ENCODE measurements at regions not wholly inside any gene's neighbourhood (a gene's known extent, or its start where the extent isn't known, plus 50 kb on each side); places are given as distances from the start of the nearest gene placed in this dataset.

DNA sequence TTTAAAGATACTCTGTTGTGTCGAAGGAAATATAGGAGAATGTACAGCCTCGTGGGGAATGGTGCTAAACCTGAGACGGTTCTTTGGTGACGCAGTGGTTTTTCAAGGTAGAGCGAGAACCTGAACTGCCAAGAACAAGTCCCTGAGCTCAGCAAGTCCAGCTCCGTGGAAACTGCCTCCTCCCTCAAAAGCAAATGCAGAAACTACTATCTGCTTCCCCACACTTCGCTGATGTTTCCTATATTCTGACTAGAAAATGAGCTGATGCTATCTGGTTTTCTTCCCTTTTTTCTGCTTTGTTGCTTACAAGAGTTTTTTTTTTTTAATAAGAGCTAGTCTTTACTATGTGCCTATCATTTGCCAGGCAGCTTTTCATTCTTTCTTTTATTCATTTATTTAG is 85.3 kb upstream of the LY86 start:
- H3K27me3 Mint-ChIP-seq = peaks cover 3% of the 10 kb centered on the region
- H3K27ac Mint-ChIP-seq = no peak overlapping the region
- no peak overlapping the region for H3K4me3 Mint-ChIP-seq

DNA sequence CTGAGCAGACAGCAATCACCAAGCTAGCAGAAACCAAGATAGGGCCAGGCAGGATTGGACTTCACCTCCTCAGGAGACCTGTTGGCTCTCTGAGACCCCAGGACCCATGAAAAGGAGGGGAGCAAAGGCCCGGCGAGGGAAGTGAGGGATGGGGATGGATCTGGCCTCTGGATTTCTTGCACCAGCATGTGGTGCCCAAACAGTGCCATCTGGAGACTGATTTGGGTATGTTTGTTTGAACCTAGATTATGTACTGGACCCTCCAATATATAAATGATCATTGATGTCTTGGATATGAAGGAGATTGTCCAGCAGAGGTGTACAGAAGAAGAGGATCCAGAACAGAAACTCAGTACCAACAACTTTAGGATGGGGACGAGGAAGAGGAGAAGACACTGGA is 83.4 kb upstream of the LY86 start:
- Histone ChIP-seq H2AFZ (ENCODE audit: insufficient read depth, low read depth, low read length, poor library complexity, severe bottlenecking) (no peak overlapping the region), H3K27me3 (replicated peaks in 1 of 4; ENCODE audit: control extremely low read depth in 1 of 4, control insufficient read depth in 3 of 4, insufficient read depth in 4 of 4, low read length in 3 of 4) (no peaks in the 10 kb centered on the region), H3K9me3 (ENCODE audit: control extremely low read depth in 1 of 3, control insufficient read depth in 2 of 3, insufficient read depth in 1 of 3, low read length in 2 of 3) (no peaks in the 10 kb centered on the region), H3K36me3 (replicated peaks in 1 of 2; ENCODE audit: control extremely low read depth in 1 of 2, control insufficient read depth in 1 of 2, extremely low read depth in 1 of 2, insufficient read depth in 2 of 2, low read length in 1 of 2) (no peaks in the 10 kb centered on the region), H3K27ac (ENCODE audit: low read length in 2 of 2) (no peak overlapping the region), H3K4me1 (ENCODE audit: control insufficient read depth in 2 of 2, insufficient read depth in 2 of 2, low read length in 2 of 2) (peaks cover 0 to 6% of the 10 kb centered on the region in 2 donors), H3K4me3 (ENCODE audit: control extremely low read depth in 1 of 5, extremely low read depth in 1 of 5, insufficient read depth in 1 of 5, low read depth in 2 of 5, low read length in 4 of 5) (no peak overlapping the region), H4K20me1 (ENCODE audit: control insufficient read depth, insufficient read depth, low read length, poor library complexity, severe bottlenecking) (no peaks in the 10 kb centered on the region), H3K79me2 (ENCODE audit: control insufficient read depth, insufficient read depth, low read length) (no peaks in the 10 kb centered on the region), H3K4me2 (replicated peaks; ENCODE audit: low read depth, low read length, poor library complexity, severe bottlenecking) (no peak overlapping the region), H3K9ac (ENCODE audit: low read length) (no peak overlapping the region)
- ATAC-seq (ENCODE audit: low read depth) (no peak), DNase-seq (no peak)
- Mint-ChIP-seq H3K9me3 (ENCODE audit: insufficient read depth) (peaks cover 4% of the 10 kb centered on the region), H3K4me1 (peaks cover 4% of the 10 kb centered on the region), H3K27me3 (peaks cover 3% of the 10 kb centered on the region), H3K27ac (no peak overlapping the region), H3K4me3 (no peak overlapping the region)
- TF ChIP-seq, protein P1, sequence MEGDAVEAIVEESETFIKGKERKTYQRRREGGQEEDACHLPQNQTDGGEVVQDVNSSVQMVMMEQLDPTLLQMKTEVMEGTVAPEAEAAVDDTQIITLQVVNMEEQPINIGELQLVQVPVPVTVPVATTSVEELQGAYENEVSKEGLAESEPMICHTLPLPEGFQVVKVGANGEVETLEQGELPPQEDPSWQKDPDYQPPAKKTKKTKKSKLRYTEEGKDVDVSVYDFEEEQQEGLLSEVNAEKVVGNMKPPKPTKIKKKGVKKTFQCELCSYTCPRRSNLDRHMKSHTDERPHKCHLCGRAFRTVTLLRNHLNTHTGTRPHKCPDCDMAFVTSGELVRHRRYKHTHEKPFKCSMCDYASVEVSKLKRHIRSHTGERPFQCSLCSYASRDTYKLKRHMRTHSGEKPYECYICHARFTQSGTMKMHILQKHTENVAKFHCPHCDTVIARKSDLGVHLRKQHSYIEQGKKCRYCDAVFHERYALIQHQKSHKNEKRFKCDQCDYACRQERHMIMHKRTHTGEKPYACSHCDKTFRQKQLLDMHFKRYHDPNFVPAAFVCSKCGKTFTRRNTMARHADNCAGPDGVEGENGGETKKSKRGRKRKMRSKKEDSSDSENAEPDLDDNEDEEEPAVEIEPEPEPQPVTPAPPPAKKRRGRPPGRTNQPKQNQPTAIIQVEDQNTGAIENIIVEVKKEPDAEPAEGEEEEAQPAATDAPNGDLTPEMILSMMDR (IDR thresholded peaks at IDR 0.05) = no peak
- TF ChIP-seq EZH2 (IDR thresholded peaks at IDR 0.05; ENCODE audit: borderline replicate concordance, insufficient read depth, low read depth, low read length, poor library complexity, severe bottlenecking) = no peak
- WGBS (ENCODE audit: insufficient coverage) = 92% methylated on average over 2 of the region's 3 CpGs
- ChIA-PET POLR2A (no interaction called here), CTCF (interaction anchor here (1.7 kb wide), 1 partner anchor 448 kb away, joined by 8 read pairs; no protein-coding TSS in a partner anchor)
- intact Hi-C loops (cut with micrococcal nuclease) = no loop called here

More for the DNA sequence above, 85.3 kb upstream of the LY86 start:
- Histone ChIP-seq H3K79me2 (ENCODE audit: control insufficient read depth, insufficient read depth, low read length) (no peaks in the 10 kb centered on the region), H4K20me1 (ENCODE audit: control insufficient read depth, insufficient read depth, low read length, poor library complexity, severe bottlenecking) (no peaks in the 10 kb centered on the region), H3K27ac (ENCODE audit: low read length in 2 of 2) (no peak overlapping the region), H3K9me3 (ENCODE audit: control extremely low read depth in 1 of 3, control insufficient read depth in 2 of 3, insufficient read depth in 1 of 3, low read length in 2 of 3) (no peaks in the 10 kb centered on the region), H3K9ac (ENCODE audit: low read length) (no peak overlapping the region), H3K27me3 (replicated peaks in 1 of 4; ENCODE audit: control extremely low read depth in 1 of 4, control insufficient read depth in 3 of 4, insufficient read depth in 4 of 4, low read length in 3 of 4) (no peaks in the 10 kb centered on the region), H3K4me2 (replicated peaks; ENCODE audit: low read depth, low read length, poor library complexity, severe bottlenecking) (no peak overlapping the region), H3K36me3 (replicated peaks in 1 of 2; ENCODE audit: control extremely low read depth in 1 of 2, control insufficient read depth in 1 of 2, extremely low read depth in 1 of 2, insufficient read depth in 2 of 2, low read length in 1 of 2) (no peaks in the 10 kb centered on the region), H2AFZ (ENCODE audit: insufficient read depth, low read depth, low read length, poor library complexity, severe bottlenecking) (no peak overlapping the region), H3K4me3 (ENCODE audit: control extremely low read depth in 1 of 5, extremely low read depth in 1 of 5, insufficient read depth in 1 of 5, low read depth in 2 of 5, low read length in 4 of 5) (no peak overlapping the region), H3K4me1 (ENCODE audit: control insufficient read depth in 2 of 2, insufficient read depth in 2 of 2, low read length in 2 of 2) (peaks cover 0 to 6% of the 10 kb centered on the region in 2 donors)
- H3K9me3 Mint-ChIP-seq (ENCODE audit: insufficient read depth) = peaks cover 2% of the 10 kb centered on the region
- POLR2A ChIA-PET = no interaction called here
- CTCF ChIA-PET = interaction anchor here (0.8 to 1.7 kb wide), 3 partner anchors 9 to 446 kb away, joined by 3 to 7 read pairs (median 3); no protein-coding TSS in a partner anchor
- peaks cover 4% of the 10 kb centered on the region for H3K4me1 Mint-ChIP-seq
- DNase-seq (no peak), ATAC-seq (ENCODE audit: low read depth) (no peak)
- intact Hi-C loops (cut with micrococcal nuclease) = no loop called here
- TF ChIP-seq, protein P1 (IDR thresholded peaks at IDR 0.05) = no peak
- TF ChIP-seq EZH2 (IDR thresholded peaks at IDR 0.05; ENCODE audit: borderline replicate concordance, insufficient read depth, low read depth, low read length, poor library complexity, severe bottlenecking) = no peak
- 30% methylated on average over 3 of the region's 7 CpGs for WGBS (ENCODE audit: insufficient coverage)
